Activated CD4-positive, alpha-beta T cell treated with anti-CD3 and anti-CD28 coated beads, Interleukin-2, Interleukin-4, amounts not matched to agents 100 ng/mL and 50 ng/mL, durations not matched to agents 16 hours and 8 hours (primary cell): ENCODE measurements at regions not wholly inside any gene's neighbourhood (a gene's known extent, or its start where the extent isn't known, plus 50 kb on each side); places are given as distances from the start of the nearest gene placed in this dataset.
"Not testable (repeated sequence)": the region's sequence is repeated elsewhere in the genome, so short reads cannot be mapped to it uniquely, and the experiment has no call there.

Experiments
- DNase-seq: peaks from one replicate; pipeline ENCODE4 v3.0.0-alpha.2; 2020; ENCODE audit warnings: low spot score

- peak; percentile 59 for DNase-seq
Measured at GRCh38 chr2:144659731-144660275, 139.9 kb upstream of the ZEB2 start.

GRCh38 chr2:144654523-144654922 lies 134.6 kb upstream of the ZEB2 start:
- no peak for DNase-seq

- DNase-seq, result no peak
Measured at GRCh38 chr2:144650907-144651306, 131.0 kb upstream of the ZEB2 start.

GRCh38 chr2:144648837-144649465 lies 129.0 kb upstream of the ZEB2 start:
- DNase-seq, result no peak

GRCh38 chr2:144645083-144645778 lies 125.3 kb upstream of the ZEB2 start:
- DNase-seq, result peak; percentile 68

- DNase-seq, result no peak
Measured at GRCh38 chr2:144644549-144644948, 124.6 kb upstream of the ZEB2 start.

- no peak for DNase-seq
Measured at GRCh38 chr2:144643537-144644336, 123.8 kb upstream of the ZEB2 start.

GRCh38 chr2:144642856-144643255 lies 122.9 kb upstream of the ZEB2 start:
- DNase-seq, result no peak

GRCh38 chr2:144642131-144642530 lies 122.2 kb upstream of the ZEB2 start:
- DNase-seq, result no peak

GRCh38 chr2:144638250-144638649 lies 118.3 kb upstream of the ZEB2 start:
- not testable (repeated sequence) for DNase-seq

- not testable (repeated sequence) for DNase-seq
Measured at GRCh38 chr2:144636860-144637259, 116.9 kb upstream of the ZEB2 start.

GRCh38 chr2:144632809-144633208 lies 112.9 kb upstream of the ZEB2 start:
- DNase-seq, result no peak

- no peak for DNase-seq
Measured at GRCh38 chr2:144631636-144632035, 111.7 kb upstream of the ZEB2 start.

- peak; percentile 14 for DNase-seq
Measured at GRCh38 chr2:144630459-144631215, 110.7 kb upstream of the ZEB2 start.

- DNase-seq, result no peak
Measured at GRCh38 chr2:144629935-144630334, 110.0 kb upstream of the ZEB2 start.

GRCh38 chr2:144628566-144628965 lies 108.6 kb upstream of the ZEB2 start:
- no peak for DNase-seq

GRCh38 chr2:144625626-144626025 lies 105.7 kb upstream of the ZEB2 start:
- DNase-seq, result no peak

- no peak for DNase-seq
Measured at GRCh38 chr2:144625226-144625625, 105.3 kb upstream of the ZEB2 start.

GRCh38 chr2:144624451-144624850 lies 104.5 kb upstream of the ZEB2 start:
- DNase-seq, result no peak

- DNase-seq, result not testable (repeated sequence)
Measured at GRCh38 chr2:144622373-144622772, 102.5 kb upstream of the ZEB2 start.

- no peak for DNase-seq
Measured at GRCh38 chr2:144621266-144621665, 101.3 kb upstream of the ZEB2 start.

GRCh38 chr2:144619760-144620159 lies 99.8 kb upstream of the ZEB2 start:
- peak; percentile 42 for DNase-seq
